ENCODE measurements at regions not wholly inside any gene's neighbourhood (a gene's known extent, or its start where the extent isn't known, plus 50 kb on each side); places are given as distances from the start of the nearest gene placed in this dataset.

- TF ChIP-seq CTCF (IDR thresholded peaks at IDR 0.05) (no peak), POLR2AphosphoS5 (IDR thresholded peaks at IDR 0.05) (no peak)
Measured at GRCh38 chr6:167528239-167528638, 203.4 kb downstream of the TTLL2 start.
